ENCODE measurements at regions not wholly inside any gene's neighbourhood (a gene's known extent, or its start where the extent isn't known, plus 50 kb on each side); places are given as distances from the start of the nearest gene placed in this dataset.

DNA sequence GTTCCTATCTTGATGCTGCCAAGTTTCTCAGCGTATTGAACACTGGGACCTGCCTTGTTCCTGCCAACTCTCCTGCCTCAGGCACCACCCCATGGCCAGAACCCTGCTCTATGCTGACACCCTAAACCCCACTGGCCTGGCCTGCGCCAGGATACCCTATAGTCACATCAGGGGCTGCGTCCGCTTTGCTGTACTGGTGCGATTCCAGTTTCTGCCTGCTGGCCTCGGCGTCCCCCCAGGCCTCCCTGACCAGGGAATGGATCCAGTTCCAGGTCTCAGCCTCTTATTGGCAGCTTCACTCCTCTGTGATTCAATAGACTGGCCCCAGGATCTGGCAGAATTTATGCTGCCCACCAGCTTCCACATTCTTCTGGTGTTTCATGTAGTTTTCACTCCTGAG, 55.0 kb downstream of the GPR6 start:
- no peak for DNase-seq

DNA sequence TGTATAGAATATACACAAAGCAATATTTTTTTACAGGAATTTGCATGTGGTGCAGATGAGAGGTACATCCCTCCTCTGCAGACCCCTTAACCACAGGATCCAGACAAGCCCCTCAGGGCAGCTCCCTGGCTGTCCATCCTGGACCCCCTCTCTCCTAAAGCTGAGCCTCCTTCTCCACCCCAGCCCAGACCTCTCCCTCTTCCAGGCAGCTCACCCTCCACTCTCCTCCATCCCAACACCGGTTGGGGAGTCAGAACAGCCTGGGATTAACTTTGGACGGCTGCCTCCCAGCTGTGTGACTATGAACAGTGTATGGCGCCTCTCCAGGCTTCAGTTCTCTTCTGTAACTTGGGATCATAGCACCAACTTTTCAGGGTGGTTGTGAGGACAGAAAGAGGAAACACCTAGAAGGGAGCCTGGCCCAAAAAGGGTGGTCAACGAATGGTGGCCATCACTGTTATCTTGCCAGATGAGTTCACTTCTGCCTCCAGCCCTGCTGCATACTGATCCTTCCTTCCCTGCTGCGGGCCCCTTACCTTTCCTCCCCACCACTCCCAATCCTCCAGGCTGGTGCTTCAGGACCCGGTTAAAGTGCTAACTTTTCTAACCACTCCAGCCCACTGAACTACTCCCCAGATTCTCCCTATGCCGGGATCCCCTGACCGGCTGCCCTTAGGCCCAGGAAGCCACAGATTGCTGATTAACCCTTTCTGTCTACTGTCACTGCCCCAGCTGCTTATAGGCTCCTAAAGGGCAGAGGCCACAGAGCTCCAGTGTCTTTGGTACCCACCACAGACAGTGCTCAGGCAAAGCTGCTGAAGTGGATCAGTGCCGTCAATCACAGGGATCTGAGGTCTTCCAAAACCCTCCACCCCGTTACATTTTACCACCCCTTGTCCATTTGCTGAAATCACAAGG, 55.9 kb downstream of the GPR6 start:
- DNase-seq: no peak

DNA sequence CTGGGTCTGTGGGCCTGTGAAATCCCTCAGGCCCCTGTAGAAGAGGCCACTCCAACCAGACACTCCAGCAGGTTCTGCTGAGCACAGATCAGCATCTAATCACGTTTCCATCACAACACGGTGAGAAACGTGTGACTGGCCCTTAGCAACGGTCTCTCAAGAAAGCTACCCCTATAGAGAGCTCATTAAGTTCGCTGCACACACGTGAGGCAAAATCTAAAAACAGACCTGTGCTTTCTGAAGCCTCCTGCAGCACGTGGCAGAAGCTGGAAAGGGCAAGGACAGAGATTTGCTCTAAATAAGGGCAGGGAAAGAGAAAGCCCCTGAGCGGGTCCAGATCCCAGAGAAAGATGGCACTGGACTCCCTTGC, 56.5 kb downstream of the GPR6 start:
- DNase-seq: no peak

DNA sequence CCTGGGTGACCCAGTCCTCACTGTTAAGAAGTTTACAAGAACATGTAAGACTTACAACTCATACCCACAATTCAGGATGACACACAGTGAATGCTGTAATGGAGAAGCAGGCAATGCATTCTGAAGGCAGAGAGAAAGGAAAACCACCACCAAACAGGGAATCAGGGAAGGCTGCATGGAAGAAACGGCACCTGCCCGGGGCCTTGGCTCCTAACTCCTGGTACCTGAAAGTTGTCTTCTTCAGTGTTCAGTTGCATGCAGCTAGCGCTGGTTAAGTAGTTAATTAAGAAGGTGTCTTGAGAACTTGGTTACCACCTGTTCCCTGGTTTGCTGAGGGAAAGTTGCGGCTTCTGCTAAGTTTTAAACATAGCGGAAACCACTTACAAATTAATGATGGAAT, 57.2 kb downstream of the GPR6 start:
- no peak for DNase-seq

DNA sequence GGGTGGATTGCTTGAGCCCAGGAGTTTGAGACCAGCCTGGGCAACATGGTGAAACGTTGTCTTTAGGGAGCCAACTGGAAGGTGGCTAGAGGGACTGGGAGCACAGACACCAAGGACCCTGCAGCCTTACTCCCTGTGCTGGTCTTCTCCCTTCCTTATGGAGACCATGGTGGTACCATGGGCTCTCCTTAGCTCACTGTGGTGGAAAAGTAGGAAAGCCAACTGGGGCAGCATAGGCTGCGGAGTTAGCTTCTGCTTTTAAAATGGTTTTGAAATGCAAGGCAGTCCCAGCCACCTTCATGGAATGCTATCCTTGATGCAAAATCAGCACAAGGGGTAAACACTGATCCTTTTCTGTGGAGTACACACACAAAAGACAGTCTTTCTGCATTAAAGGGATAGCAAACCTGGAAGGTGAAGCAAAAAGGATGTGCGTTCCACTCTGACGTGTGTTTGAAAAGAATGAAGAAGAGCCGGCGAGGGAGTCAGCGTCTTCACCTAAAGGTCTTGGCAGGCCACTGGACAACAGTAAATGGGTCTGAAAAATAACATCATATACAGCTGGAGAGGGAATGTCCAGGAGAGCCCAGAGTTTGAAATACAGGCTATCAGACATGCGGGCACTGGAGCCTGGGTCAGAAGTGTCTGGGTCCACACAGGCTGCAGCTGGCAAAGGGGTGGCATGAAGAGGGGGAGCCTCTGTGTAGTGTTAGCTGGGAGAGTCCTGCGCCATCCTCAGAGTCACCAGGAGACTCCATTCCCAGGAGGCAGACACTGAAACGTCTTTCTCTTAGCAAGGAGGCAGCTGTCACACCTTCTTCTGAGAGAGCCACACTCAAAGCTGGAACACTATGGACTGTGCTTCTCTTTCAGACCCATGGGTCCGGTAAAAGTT, 58.5 kb downstream of the GPR6 start:
- DNase-seq: no peak

DNA sequence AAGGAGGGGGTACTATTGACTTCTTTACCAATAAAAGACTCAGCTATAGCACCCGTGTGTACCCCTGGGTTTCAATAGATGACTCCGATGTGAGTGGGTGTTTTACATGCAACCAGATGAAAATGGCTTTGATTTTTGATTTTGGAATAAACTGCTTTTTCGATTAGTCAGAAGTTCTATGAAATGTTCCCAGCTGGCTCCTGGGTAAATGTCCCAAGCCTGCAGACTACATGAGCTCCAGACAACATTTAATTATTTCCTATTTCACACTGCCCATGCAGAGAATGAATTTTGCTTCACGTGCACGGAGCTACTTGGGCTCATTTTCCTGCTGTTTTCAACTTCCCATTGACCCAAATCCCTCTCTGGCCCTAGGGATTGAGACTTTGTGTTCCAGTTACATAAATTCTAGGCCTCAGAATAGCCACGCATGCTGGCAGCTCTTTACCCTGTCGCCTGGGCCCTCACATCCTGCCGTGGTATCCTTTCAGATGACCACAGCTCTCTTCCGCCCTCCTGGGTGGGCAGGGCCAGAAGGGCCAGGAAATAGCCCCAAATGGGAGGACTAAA, 59.7 kb downstream of the GPR6 start:
- DNase-seq: no peak

DNA sequence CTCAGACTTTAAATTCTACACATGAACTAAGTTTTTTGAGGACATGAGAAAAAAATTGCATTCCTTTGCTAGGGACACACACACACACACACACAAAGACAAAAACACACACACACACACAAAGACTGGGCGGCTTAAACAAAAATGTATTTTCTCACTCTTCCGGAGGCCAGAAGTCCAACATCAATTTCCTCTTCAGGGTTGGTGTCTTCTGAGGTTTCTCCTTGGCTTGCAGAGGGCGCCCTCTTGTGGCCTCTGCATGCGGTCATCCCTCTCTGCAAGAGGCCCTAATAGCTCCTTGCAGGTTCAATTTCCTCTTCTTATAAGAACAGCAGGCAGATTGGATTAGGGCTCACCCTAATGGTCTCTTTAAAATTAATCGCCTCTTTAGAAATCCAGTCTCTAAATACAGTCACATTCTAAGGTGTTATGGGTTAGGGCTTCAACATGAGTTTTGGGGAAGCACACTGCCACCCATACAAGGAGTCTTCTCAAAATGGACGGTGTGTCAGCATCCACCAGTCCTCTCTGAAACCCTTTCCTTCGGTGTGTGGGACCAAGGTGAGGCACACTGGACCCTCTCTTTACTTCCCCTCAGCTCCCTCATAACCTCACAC, 61.4 kb downstream of the GPR6 start:
- peak; percentile 20 for DNase-seq

DNA sequence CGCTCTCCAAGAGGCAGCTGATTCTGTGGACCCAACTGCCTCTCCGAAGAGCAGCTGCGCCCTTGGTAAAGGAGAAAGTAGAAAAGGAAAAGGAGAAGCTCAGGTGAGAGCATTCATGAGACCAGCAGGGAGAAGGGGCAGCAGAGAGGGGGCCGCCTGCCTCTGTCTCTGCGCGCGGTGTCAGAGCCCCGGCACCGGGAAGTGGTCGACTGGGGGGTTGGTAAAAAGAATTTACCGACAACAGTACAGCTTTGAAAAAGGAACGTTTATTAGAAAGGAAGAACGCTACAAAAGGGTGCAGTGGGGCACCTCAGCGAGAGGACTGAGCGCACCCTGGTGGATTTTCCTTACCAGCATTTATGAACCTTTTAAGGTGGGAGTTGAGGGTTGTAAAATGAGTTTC, 61.9 kb downstream of the GPR6 start:
- DNase-seq: peak; percentile 7

DNA sequence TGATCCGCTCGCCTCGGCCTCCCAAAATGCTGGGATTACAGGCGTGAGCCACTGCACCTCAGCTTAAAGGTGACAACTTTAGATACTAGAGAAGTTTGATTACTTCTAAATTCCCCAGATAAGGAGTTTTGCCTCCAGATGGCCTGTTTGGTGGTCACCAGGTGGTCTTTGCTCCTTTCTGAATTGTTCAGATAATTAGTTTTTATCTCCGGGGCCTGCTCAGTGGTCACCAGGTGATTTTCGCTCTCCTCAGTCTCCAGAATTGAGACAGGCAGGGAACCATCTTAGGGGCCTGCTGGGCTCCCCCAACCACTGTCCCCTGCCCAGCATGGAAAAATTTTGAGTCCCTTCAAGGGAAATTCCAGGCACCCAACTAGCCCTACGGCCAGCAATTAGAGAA, 62.6 kb downstream of the GPR6 start:
- no peak for DNase-seq

DNA sequence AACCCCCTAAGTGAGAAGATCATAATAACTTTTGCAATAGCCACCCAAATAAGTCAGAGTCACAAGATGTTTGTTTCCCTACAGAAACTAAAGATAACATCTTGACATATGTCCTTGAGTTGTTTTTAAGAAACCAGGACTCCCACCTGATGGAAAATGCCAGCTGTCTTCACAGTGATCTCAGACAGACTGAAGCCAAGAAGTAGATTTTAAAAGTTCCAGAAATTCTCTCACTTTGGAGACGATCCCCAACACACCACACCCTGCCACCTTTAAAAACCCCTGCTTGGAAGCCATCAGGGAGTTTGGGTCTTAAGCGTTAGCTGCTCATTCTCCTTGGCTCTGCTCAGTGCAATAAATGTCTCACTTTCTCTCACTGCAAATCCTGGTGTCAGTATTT, 63.0 kb downstream of the GPR6 start:
- DNase-seq: no peak

DNA sequence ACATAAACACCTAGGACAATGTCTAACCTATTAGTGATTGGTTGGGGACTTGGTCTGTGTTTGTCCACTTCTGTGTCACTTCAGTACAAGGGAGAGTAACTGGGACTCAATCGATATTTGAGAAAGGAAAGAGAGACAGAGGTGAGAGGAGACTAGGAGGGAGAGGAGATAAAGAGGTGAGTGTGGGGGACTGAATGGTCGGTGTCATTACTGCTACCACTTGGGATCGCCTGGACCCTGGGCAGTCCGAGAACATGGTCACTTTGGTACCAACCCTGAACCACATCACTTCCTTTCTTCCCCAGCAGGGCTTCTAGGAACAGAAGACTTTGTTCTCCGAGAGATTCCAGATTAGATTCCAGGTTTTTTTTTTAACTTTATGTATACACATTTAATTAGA, 63.7 kb downstream of the GPR6 start:
- no peak for DNase-seq

DNA sequence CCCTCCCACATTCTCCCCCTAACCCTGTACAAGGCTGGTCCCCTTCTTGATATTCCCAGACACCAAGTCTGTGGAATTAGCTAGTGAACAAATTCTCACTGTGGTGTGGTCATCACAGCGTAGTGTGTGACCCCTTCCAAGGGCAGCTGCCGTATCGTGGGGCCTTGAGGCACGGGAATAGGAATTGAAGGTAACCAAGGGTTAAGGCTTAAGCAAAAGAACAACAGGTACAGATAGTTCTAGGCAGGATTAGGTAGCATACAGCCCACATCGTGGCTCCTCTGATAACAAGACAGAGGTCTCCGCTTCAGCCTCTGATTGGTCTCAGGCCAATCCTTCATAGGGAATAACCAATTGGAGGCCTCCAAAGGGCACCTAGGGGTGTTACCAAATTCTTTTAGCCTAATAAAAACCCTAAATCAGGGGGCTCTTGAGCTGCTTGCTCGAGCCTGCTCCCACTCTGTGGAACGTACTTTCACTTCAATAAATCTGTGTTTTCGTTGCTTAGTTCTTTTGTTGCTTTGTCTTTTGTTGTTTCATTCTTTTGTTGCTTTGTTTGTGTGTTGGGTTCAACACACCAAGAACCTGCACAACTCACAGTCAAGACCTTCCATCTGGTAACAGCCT, 64.7 kb downstream of the GPR6 start:
- DNase-seq: no peak

DNA sequence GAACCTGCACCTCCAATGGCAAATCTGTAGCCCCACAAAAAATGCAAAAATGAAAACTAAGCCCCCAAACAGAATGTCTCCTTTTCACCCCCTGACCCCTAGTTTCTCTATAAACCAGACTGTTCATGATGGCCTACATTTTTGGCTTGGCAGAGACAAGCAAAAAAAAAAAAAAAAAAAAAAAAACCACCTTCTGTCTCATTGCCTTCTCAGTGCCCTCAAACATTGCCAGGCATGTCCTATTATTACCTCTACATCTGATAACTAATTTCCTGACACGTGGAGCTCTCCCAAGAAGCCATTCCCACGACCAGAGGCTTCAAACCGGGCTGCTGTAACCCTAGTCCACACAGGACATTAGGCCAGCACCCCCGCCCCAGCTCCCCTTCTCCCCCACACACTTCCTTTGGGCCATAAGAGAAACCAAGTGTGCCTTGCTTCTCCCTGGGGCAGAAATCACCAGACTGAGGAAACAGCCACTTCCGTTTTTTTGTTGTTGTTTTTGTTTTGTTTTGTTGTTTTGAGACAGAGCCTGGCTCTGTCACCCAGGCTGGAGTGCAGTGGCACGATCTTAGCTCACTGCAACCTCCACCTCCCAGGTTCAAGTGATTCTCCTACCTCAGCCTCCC, 65.4 kb downstream of the GPR6 start:
- DNase-seq: no peak

DNA sequence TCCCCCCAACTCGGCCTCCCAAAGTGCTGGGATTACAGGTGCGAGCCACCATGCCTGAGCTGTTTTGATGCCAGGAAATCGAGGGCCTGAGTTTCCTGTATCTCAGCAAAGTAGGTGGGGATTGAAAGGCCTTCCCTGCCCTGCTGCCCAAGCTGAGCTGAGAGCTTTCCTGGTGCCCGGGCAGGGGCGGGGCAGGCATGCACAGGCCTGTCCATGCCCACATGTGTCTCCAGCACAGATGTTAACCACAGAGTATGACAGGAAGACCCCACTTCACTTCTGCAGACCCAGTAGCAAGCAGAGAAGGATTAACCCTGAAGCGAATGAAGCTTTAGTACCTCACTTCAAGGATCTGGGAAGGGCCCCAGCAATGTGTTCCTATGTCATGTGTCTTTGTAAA, 66.0 kb downstream of the GPR6 start:
- no peak for DNase-seq

DNA sequence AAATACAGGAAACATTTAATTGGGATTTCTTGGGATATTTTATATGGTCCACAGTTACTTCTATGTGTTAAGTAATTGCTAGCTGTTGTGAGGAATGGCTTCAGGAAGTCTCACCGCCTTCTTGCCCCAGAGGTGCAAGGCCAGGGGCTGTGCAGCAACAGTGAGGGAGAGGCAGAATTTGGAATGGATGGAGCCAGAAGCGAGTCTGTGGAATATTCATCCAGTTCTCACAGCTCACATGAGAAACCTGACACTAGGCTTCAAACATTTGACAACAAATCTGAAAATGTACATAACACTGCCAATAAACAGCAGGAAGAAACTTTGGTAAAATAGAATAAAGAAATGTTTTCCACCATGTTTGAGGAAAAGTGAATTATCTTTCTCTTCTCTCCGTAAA, 66.5 kb downstream of the GPR6 start:
- no peak for DNase-seq

DNA sequence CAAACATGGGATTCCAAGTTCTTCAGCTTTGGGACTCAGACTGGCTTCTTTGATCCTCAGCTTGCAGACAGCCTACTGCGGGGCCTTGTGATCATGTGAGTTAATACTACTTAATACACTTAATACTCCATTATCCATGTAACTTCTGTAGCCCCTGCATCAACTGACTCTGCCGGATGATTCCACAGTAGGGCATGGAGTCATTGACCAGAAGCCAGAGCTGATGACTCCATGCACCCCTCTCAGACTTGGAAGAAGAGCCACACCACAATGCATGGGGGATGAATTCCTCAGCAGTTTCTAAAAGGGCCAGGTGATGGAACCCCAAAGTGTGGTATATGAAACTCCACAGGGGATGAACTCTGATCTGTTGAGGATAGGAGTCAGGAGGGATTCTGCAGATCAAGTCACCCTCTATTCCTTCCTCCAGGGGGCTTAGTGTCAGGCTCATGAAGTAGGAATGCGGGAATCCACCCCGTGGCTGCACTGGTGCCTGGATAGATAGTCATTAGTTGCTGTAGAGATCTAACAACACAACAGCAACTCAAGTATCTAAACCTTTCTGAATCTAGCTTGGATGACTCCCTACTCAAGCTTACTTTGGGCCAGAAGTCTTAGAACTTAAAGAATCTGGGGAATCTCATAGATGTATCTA, 70.2 kb downstream of the GPR6 start:
- DNase-seq: no peak

DNA sequence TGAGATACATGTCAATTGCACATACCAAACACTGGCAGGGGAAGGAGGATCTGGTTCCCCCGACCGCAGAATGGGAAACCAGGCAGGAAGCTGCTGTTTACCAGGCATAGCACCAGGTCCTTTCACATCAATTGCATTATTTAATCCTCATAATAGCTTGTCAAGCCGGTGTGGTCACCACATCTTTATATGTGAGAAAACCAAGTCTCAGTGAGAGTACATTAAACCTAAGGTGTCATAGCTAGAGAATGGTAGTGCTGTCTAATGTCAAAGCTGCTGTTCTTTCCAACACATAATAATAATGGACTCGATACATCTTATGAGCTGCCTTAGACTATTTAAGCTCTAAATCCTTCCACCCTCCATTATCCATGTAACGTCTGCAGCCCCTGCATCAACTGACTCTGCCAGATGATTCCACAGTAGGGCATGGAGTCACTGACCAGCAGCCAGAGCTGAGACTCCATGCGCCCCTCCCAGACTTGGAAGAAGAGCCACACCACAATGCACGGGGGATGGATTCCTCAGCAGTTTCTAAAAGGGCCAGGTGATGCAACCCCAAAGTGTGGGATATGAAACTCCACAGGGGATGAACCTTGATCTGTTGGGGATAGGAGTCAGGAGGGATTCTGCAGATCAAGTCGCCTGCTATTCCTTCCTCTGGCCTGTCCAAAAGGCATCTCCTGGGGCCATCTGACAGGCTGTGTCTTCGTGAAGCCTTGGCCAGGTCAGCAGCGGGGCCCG, 71.8 kb downstream of the GPR6 start:
- DNase-seq: no peak

Data from amniotic stem cell (primary cell).